Testis (tissue), 2 donors: ENCODE measurements at regions not wholly inside any gene's neighbourhood (a gene's known extent, or its start where the extent isn't known, plus 50 kb on each side); places are given as distances from the start of the nearest gene placed in this dataset.

Experiments used
- CTCF ChIP-seq, 3 experiments: fragments of 450-650 bp in 2 of 3; fragments of 200-600 bp in 1 of 3; sonication (generic) in 1 of 3; IDR thresholded peaks; one replicate each; pipeline ENCODE4 v1.5.1; 2016 to 2019; ENCODE audit warnings: antibody characterized with exemption in 3 of 3, mild to moderate bottlenecking in 2 of 3, moderate library complexity in 1 of 3
- POLR2A ChIP-seq: fragments of 450-650 bp; IDR thresholded peaks from one replicate; pipeline ENCODE4 v1.6.1; 2017; ENCODE audit warnings: antibody characterized with exemption, mild to moderate bottlenecking, moderate library complexity

- TF ChIP-seq CTCF (IDR thresholded peaks at IDR 0.05) (no peak), POLR2A (no peak)
Measured at GRCh38 chr16:9463461-9463860, 372.0 kb downstream of the HAPSTR1 start.
